HG03342 (cell line): ENCODE measurements at regions not wholly inside any gene's neighbourhood (a gene's known extent, or its start where the extent isn't known, plus 50 kb on each side); places are given as distances from the start of the nearest gene placed in this dataset.
"Not testable (repeated sequence)": the region's sequence is repeated elsewhere in the genome, so short reads cannot be mapped to it uniquely, and the experiment has no call there.

Experiments
- ATAC-seq: cut with Tn5 transposase; IDR thresholded peaks from one replicate; pipeline ENCODE4 v1.9.1; 2021; ENCODE audit warnings: mild to moderate bottlenecking, moderate library complexity; ENCODE audit not compliant: unreplicated experiment

DNA sequence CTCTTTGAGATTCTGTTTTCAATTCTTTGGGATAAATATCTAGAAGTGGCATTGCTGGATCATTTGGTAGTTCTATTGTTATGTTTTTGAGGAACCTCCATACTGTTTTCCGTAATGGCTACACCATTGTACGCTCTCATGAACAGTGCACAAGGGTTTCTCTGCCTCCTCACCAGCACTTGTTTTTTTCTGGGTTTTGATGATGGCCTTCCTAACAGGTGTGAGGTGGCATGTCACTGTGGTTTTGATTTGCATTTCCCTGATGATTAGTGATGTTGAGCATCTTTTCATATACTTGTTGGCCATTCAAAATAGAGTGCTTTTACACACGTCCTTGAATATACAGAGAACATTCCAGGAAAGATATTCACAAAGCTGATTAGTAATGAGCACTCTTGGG, 86.8 kb upstream of the ADORA2B start:
- ATAC-seq = not testable (repeated sequence)

DNA sequence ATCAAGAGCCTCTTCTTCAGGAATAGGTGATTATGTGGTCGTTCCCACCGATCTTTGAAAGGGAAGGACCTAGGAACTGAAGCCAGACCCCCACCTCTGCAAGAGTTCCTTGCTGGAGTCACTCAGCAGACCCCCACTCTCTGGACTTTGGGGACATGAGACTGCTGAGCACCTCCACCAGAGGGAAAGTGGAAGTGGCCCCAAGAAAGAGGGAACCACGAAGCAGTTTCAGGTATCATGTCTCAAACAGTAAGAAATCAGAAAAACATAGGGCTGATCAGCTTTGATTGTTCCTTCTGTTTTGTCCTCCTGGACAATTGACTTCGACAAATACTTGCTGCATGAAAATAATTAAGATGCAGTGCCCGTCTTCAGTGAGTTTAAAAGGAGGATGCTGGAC, 84.2 kb upstream of the ADORA2B start:
- ATAC-seq = not testable (repeated sequence)

- not testable (repeated sequence) for ATAC-seq
These were observed 80.9 kb upstream of the ADORA2B start for GRCh38 chr17:15864061-15864460.

GRCh38 chr17:15864472-15864871, 80.5 kb upstream of the ADORA2B start:
- not testable (repeated sequence) for ATAC-seq

DNA sequence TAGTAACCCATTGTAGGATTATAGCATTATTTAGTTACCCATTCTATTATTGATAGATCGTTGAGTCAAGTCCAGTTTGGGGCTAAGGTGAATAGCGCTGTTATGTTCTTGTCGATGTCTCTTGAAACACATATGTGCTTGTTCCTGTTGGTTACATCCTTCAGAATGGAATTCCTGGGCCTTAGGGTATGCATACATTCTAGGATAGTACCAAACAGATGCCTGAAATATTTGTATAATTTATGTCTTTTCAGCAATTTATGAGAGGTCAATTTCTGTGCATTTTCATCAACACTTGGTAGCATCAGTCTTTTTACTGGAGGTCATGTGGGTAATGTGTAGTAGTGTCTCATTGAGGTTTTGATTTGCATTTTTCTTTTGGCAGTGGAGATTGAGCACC, 78.9 kb upstream of the ADORA2B start:
- ATAC-seq = not testable (repeated sequence)

DNA sequence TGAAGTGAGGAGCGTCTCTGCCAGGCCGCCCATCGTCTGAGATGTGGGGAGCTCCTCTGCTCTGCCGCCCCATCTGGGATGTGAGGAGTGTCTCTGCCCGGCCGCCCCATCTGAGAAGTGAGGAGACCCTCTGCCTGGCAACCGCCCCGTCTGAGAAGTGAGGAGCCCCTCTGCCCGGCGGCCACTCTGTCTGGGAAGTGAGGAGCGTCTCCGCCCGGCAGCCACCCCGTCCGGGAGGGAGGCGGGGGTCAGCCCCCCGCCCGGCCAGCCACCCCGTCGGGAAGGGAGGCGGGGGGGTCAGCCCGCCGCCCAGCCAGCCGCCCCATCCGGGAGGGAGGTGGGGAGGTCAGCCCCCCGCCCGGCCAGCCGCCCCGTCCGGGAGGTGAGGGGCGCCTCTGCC, 77.6 kb upstream of the ADORA2B start:
- ATAC-seq = not testable (repeated sequence)

DNA sequence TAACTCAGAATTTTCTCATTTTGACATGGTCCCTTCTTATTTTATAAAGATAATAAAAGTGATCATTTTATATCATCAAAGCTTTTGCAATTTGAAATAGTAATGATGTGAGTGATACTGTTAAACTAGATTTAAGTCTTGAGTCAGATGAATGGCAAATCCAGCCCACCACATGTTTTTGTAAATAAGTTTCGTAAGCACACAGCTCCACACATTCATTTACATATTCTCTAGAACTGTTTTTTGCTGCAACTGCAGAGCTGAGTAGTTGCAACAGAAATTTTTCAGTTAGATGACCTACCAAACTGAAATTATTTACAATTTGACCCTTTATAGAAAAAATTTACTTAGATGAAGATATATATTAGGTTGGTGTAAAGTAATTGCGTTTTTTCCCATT, 75.1 kb upstream of the ADORA2B start:
- ATAC-seq = not testable (repeated sequence)

DNA sequence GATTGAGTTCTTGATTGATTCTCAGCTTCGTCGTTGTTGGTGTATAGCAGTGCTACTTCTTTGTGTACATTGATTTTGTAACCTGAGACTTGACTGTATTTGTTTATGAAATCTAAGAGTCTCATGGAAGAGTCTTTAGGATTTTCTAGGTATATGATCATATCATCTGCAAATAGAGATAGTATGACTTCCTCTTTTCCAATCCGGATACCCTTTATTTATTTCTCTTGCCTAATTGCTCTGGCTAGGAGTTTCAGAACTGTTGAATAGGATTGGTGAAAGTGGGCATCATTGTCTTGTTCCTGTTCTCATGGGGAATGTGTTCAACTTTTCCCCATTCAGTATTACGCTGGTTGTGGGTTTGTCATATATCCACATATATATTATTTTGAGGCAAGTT, 72.3 kb upstream of the ADORA2B start:
- ATAC-seq = not testable (repeated sequence)

- ATAC-seq = not testable (repeated sequence)
These were observed 66.9 kb upstream of the ADORA2B start for GRCh38 chr17:15877882-15878500.

DNA sequence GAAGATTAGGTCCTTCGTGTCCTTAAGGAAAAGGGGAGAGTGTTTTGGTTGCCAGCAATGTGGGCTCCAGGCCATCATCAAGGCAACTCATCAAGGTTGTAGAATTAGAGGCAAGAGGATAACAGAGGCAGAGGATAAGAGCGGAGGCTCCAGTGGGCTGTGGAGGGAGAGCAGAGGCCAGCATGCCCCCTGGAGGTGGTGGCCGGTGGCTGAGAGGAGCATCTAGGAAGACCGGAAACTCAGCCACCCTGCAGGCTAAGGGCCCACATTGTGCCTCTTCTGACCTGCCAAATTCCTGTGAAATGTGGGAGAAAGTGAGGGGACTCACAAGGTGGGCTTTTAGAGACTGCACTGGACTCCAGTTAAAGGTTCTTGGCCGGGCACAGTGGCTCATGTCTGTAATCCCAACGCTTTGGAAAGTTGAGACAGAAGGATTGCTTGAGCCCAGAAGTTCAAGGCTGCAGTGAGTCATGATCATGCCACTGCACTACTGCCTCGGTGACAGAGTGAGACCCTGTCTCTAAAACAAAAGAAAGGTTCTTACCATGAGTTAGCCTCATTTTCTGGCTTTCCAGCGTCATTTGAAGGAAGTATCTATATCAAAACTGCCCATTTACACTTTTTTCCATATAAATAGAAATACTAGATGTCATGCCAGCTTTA, 62.7 kb upstream of the ADORA2B start:
- no peak for ATAC-seq

GRCh38 chr17:15882777-15883176, 62.2 kb upstream of the ADORA2B start:
- ATAC-seq = no peak

DNA sequence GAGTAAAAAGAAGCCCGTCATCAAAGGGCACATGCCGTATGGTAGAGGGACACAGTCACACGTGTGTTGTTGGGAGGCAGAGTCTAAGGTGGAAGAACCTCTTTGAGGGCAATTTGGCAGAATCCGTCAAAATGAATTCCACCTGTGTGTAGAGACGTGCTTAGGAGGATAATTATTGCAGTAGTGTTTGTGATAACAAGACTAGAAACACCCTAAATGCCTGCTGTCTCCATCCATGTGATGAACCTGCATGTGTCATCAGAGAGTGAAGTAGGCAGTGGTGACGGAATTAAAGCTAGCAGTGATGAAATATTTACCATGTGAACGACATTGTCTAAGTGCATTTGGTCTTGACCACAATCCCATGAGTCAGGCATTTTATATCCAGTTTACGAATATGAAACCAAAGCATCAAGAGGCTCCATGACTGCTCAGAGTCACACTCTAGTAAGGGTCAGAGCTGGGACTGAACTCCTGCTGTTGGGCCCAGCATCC, 61.3 kb upstream of the ADORA2B start:
- ATAC-seq = no peak

DNA sequence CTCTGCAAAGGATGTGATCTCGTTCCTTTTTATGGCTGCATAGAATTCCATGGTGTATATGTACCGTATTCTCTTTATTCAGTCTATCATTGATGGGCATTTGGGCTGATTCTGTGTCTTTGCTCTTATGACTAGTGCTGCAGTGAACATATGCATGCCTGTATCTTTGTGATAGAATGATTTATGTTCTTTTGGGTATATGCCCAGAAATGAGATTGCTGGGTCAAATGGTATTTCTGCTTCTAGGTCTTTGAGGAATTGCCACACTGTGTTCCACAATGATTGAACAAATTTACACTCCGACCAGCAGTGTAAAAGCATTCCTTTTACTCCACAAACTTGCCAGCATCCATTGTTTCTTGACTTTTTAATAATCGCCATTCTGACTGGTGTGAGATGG, 60.2 kb upstream of the ADORA2B start:
- ATAC-seq = no peak

- no peak for ATAC-seq
These were observed 59.2 kb upstream of the ADORA2B start for GRCh38 chr17:15885770-15886169.

DNA sequence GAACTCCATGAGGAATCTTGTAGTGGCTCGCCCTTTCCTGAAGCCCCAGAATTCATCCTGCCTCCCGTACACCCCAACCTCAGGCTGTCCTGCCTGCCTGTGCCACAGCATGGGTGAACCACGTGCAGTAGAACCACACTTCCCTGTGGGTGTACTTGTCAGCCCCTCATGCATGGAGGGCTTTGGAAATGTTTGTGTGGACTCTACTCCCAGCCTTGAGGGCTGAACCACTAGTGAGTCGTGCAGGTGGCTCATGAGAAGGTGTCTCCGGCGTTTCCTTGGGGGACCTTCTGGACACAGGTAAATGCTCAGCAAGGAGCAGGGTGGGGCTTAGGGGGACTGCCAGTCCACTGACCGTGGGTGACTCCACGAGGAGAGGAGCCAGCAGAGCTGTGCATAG, 58.7 kb upstream of the ADORA2B start:
- no peak for ATAC-seq

- ATAC-seq = no peak
These were observed 58.1 kb upstream of the ADORA2B start for GRCh38 chr17:15886804-15887203.

GRCh38 chr17:15888436-15888835, 56.5 kb upstream of the ADORA2B start:
- ATAC-seq = no peak

DNA sequence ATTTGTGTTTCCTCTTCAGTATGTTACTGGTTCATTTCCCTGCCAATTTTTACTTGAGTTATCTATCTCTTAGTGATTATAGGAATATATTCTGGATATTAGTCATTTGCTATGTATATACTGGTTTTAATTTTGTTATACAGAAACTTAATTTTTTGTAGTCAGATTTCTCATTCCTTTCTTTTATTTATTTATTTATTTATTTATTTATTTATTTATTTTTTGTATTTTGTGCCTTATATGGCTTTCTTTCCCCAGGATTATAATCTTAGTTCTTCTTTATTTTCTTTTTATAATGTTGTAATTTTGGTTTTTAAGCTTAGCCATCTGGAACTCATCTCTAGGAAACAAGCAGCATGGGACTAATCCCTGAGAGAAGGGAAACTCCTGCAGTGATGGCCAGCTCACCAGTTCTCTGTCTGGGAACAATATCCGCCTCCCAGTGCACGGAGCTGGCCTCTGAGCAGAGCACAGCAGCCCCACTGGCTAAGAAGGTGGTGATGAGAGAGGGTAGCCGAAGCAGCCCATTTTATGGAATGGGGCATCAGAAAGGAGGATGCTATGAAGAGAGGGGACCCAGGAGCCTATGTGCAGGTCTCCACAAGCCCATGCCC, 54.5 kb upstream of the ADORA2B start:
- ATAC-seq = no peak

- no peak for ATAC-seq
These were observed 53.6 kb upstream of the ADORA2B start for GRCh38 chr17:15891318-15891717.

GRCh38 chr17:15892244-15892643, 52.7 kb upstream of the ADORA2B start:
- ATAC-seq = no peak

GRCh38 chr17:15892731-15893657, 51.9 kb upstream of the ADORA2B start:
- no peak for ATAC-seq
